Fibroblast of skin of right biceps (primary cell): ENCODE measurements at regions not wholly inside any gene's neighbourhood (a gene's known extent, or its start where the extent isn't known, plus 50 kb on each side); places are given as distances from the start of the nearest gene placed in this dataset.
"Not testable (repeated sequence)": the region's sequence is repeated elsewhere in the genome, so short reads cannot be mapped to it uniquely, and the experiment has no call there.

ENCODE experiments used
- DNase-seq: peaks from one replicate; pipeline ENCODE4 v3.0.0-alpha.2; 2013

DNA sequence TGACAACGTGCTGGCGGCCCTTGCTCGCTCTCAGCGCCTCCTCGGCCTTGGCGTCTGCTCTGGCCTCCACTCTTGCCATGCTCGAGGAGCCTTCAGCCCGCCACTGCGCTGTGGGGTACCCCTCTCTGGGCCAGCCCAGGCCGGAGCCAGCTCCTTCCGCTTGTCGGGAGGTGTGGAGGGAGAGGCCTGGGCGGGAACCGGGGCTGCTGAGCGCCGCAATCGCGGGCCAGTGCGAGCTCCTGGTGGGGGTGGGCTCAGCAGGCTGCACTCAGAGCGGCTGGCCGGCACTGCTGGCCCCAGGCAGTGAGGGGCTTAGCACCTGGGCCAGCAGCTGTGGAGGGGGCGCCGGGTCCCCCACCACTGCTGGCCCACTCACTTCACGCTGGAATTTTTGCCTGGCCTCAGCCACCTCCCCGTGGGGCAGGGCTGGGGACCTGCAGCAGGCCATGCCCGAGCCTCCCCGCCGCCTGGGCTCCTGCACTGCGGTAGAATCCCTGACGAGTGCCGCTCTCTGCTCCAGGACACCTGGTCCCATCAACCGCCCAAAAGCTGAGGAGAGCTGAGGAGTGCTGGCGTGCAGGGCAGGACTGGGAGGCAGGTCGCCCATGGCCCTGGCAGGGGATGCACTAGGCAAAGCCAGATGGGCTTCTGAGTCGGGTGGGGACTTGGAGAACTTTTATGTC is 372.2 kb upstream of the NRG3 start:
- no peak for DNase-seq

DNA sequence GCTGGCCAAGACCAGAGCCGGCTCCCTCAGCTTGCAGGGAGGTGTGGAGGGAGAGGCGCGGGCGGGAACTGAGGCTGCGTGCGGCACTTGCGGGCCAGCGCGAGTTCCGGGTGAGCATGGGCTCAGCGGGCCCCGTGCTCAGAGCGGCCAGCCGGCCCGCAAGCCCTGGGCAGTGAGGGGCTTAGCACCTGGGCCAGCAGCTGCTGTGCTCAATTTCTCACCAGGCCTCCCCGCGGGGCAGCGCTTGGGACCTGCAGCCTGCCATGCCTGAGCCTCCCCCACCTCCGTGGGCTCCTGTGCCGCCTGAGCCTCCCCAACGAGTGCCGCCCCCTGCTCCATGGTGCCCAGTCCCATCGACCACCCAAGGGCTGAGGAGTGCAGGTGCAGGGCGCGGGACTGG is 369.2 kb upstream of the NRG3 start:
- DNase-seq = not testable (repeated sequence)

DNA sequence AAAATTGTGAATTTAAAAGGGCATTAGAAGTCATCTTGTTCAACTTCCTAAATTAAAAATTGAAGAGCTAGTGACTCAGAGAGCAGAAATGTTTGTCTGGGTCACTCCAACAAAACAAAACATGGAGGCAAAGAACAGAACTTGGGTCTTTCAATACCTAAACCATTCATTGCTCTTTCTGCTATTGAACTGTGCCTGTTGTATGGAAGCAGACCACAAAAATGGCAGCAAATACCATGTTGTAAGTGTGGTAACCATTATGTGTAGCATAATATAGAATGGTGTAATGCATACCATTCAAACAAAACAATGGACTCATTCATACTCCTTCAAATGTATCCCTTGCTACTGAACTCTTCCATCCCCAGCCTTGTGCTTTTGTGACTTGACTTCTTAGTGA is 360.2 kb upstream of the NRG3 start:
- no peak for DNase-seq

DNA sequence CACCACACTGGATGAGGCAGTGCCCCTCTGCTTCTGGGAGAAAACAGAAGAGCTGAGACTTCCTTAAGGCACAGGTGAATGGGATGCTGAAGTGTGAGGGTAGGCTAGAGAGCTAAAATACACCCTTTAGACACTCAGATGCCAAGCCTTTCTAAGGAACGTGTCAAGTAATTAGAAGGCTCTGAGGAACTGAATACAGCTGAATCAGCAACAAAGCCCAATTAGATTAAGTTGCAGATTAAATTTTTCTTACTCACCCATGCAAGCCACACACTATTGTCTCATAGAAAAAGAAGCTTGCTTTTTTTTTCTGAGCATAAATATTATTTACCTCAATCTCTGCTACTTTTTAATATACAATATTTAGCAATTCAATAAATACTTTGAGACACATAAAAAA is 354.3 kb upstream of the NRG3 start:
- DNase-seq = no peak

DNA sequence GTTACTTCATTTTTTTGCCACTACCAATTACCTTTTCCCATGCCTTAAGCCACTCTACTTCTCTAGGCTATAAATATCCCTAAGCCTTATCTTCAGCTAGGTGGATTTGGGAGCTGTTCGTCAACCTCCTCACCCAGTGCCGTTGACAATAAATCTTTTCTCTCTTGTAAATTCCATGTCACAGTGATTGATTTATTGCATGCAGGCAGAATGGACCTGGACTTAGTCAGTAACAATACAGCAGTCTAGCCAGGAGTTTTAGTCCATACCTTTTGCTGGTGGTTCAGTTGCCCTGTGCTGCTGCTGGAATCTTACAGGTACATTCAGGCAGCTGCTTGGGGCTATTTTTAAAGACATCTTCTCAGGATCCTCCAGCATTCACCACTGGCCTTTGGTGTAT is 350.5 kb upstream of the NRG3 start:
- no peak for DNase-seq

DNA sequence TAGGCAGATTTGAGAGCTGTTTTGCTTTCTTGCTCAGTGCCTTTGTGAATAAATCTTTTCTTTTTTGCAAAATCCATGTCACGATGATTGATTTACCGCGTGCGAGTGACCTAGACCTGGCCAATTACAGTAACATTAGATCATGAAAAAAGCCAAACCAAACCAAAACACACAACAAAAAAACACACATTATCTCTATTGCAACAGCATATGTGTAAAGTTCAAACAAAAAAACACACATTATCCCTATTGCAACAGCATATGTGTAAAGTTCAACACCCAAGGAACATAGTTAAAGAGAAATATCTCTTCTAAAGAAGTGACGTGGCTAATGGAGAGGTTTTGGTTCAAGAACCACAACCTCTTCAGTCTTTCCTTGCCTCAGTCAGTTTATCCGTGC is 342.6 kb upstream of the NRG3 start:
- no peak for DNase-seq

DNA sequence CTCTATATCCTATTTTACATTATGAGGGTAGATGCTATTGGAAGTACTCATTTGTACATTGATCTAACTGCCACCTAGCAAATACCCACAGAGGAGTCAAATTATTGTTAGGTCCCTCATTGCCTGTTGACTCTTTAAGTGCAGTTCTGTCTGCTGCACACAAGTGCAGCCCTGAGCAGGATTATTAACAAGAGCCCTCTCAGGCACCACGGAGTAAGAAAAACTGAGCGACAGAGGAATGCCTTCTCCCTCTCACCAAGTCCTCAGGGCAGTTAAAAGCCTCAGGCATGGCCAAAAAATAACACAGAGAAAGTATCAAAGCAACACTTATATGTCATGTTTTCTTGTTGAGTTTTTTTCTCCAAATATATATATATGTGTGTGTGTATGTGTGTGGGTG is 340.0 kb upstream of the NRG3 start:
- DNase-seq = no peak

DNA sequence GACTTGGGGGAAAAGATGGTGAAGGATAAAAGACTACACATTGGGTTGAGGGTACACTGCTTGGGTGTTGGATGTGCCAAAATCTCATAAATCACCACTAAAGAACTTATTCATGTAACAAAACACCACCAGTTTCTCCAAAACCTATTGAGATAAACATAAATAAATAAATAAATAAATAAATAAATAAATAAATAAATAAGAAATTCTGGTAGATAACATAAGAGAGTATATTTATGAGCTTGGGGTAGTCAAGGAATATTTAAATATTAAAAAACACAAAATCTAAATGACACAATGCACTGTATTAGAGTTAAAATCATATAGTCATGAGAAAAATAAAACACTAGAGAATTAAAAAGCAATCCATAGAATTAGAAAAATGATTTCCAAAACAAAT is 333.5 kb upstream of the NRG3 start:
- DNase-seq = no peak

DNA sequence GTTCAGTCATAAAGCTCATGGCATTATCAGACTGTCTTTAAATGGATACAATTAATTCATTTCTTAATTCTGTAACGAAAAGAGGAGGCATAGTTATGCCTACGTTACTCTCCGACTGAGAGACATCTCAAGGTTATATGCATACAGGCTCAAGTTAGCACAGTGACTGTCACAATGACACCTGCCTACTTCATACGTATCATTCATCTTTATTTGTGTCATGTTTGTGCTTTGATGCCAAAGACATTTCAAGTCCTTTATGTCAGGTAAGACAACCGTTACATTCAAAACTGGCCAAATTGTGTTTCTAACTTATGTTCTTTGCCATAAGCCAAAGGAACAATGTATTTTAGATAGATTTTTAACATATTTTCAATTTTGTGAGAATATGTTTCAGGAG is 328.8 kb upstream of the NRG3 start:
- no peak for DNase-seq

DNA sequence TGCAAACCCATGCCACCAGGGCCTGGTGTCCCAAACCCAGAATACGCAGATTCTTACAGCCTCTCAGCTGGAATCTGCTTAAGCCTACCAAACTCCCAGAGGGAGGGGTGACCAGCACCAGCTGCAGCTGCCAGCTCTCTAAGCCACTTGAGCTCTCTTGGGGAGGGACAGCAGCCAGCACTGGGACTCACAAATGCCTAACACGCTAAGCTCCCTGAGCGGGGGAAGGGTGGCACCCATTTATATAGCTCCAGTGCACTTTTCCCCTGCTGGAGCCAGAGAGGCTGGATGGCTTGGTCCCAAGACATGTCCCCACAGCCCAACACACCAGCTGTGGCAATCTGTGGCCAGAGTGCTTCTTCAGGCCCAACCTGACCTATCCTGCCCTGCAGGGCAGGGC is 326.8 kb upstream of the NRG3 start:
- no peak for DNase-seq

DNA sequence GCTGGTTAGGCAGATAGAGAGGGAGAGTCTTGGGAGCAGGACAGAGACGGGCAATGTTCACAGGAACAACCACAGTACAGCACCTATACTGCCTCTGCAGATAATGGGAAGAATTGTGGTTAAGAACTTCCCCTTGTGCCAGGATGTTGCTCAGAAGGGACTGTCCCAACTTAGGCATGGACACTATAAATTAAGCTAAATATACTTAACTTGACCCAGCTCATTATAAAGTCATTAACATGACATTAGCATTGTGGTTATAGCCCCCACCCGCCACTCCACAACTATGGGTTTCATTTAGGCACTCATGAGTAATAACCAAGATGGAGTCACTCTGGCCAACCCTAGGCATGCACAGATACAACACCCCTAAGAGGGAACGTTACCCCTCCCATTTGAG is 310.9 kb upstream of the NRG3 start:
- DNase-seq = no peak

DNA sequence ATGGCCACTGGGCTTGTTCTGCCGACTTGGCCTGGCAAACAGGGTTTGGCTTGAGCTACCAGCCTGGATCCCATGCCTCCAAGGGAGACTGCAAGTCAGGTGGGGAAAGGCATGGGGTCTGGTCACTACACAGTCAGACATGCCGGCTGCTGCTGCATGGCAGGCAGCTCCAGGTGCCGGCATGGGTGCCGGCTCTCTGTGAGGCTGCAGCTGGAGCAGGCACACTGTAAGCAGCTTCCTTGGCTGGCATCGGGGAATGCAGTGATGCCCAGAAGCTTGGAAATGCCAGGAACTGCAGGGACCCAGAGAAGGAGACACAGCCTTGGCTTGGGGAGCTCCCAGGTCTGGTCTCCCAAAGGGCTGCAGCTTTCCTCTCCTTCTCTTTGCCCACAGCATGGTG is 305.5 kb upstream of the NRG3 start:
- DNase-seq = no peak

DNA sequence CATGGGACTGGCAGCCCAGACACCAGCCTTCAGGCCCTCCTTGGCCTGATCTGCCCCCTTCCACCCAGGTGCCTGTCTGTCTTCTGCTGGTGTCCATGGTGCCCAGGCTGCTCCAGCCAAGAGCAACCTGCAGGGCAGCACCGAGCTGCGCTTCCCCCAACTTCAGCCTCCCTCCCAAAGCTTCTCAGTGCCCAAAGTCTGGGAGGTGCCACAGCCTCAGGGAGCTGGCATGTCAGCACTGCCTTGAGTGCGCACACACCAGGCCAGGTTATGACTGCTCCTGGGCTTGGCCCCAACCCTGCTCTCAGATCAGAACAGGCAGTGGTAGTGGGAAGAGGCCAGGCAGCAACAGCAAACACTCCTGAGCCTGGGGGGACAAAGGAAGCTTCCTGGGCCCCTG is 304.6 kb upstream of the NRG3 start:
- DNase-seq = no peak

DNA sequence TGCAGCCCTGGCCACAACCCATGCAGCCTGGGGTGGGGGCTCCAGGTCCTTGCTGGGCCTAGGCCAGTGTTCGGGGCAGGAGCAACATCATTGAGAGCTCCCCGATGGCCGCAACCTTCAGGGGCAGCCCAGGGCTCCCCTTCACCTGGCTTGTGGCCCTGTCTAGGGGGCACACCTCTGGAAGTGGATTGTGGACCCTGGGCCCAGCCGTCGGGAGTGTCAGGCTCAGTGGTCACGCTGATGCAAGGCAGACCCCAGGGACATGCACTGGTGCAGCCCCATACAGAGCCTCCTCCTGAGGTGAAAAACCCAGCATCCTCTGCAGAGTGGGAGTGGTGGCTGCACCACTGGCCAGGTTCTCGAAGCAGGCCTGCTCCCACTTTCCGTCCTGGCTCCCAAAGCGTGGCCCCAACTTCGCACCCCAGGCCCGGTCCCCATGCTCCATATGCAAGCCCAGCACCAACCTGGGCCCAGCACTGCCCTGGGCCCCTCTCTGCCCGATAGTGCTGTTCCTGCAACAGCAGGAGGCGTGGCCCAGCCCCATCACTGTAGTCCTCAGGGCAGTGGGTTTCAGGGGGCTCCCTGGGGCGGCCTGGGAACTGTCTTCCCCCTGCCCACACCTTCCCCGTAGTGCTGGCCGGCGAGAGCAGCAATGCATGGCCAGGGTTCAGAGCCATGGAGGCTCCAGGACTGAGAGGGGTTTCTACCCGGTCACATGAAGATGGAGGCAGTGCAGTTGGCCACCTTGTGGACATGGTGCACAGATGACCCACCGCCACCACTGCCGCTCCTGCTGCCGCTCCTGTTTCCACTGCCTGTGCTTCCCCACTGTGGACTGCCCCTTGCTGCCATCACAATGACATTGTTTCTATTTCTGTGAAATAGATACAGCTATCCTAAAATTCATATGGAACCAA is 303.9 kb upstream of the NRG3 start:
- no peak for DNase-seq

DNA sequence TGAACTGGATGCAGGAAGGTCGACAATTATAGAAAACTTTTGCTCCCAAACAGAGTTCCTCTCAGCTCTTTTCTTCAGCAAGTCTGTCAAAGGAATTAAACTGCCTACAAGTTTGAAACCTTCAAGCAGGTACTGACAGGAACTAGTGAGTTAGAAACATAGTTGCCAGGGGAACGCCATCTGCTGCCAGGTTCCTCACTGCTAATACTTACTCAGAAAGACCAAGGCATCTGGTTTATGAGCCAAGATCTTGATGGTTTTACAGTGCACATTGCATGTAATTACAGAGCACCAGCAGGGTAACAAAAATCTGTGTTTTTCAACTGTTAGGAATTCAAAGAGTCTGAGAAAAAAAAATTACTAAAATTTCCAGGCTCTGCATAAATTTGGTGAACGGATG is 300.0 kb upstream of the NRG3 start:
- DNase-seq = no peak

DNA sequence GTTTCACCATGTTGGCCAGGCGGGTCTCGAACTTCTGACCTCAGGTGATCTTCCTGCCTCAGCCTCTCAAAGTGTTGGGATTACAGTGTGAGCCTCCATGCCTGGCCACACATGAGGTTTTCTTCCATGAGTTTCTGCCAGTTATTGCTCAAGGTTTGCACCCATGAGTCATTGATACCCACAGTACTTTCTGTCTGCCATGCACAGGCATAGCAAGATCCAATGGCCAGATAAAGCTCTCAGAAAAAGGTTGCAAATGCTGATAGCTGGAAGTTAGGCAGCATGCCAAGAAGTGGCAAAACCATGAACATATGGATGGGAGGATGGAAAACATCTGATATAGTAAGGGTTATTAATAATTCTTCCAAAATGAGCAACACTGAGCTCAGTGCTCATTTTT is 298.7 kb upstream of the NRG3 start:
- DNase-seq = no peak

DNA sequence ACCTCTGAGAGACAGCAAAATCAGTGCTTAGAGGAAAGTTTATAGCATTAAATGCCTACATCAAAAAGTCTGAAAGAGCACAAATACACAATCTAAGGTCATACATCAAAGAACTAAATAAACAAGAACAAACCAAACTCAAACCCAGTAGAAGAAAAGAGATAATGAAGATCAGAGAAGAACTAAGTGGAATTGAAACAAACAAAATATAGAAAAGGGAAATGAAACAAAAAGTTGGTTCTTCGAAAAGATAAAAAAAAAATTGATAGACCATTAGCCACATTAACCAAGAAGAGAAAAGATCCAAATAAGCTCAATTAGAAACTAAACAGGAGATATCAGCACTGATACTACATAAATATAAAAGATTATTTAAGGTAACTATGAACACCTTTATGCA is 280.0 kb upstream of the NRG3 start:
- no peak for DNase-seq

DNA sequence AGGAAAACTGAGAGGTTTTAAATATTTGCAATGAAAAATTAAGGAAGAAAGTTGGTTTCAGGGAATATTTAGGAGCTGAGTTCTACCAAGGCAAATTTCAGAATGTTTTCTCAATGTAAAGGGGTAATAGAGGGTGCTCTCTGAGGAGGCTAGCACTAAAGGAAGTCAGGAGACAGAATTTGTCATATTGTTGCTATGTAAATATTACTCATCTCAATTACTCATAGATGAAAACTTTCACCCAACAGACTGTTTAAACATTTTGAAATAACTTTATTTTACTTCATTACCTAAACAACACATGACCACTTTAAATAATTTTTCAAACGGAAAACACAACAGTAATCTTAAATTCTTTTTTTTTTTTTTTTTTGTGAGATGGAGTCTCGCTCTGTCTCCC is 274.8 kb upstream of the NRG3 start:
- peak; percentile 68 for DNase-seq

DNA sequence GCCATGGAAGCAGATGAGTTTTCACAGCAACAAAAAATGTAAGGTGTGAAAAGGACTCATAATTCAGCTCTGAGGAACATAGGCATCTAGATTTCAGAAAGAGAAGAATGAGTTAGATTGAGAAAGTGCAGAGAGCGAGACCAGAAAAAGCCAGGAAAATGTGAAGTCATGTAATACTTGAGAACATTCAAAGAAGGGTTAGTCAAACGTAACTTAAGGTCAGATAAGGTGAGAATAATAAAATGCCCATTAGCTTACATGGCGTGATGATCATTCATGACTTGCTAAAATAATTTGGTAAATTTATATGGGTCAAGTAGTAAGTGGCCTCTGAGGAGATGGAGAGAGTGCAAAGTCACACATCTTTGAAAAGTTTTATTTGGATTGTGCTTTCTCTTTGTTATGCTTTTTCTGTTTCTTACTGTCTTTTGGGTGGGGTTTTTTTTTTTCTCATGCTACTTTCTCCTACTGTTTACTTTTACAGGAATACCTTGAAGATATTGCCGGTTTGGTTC is 271.8 kb upstream of the NRG3 start:
- no peak for DNase-seq

DNA sequence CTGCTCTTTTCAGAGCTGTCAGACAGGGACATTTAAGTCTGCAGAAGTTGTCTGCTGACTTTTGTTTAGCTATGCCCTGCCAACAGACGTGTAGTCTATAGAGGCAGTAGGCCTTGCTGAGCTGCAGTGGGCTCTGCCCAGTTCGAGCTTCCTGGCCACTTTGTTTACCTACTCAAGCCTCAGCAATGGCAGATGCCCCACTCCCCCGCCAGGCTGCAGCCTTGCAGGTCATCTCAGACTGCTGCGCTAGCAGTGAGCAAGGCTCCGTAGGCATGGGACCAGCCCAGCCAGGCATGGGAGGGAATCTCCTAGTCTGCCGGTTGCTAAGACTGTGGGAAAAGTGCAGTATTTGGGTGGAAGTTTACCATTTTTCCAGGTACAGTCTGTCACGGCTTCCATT is 230.5 kb upstream of the NRG3 start:
- DNase-seq = not testable (repeated sequence)

DNA sequence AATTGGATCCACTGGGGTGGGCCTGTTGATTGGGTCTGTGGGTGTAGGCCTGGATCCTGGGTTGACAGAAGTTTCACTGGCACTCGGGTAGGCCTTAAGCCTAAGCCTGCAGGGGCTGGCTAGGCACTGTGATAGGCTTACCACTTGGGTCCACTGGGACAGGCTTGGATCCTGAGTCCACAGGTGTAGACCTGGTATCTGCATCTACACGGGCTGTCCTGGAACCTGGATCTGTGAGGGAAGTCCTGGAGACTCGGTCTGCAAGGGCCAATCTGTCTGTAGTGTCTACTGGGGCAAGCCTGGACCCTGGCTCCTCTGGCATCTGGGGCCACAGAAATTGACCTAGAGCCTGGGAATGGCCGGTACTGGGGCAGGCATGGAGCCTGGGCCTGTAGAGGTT is 219.0 kb upstream of the NRG3 start:
- no peak for DNase-seq

DNA sequence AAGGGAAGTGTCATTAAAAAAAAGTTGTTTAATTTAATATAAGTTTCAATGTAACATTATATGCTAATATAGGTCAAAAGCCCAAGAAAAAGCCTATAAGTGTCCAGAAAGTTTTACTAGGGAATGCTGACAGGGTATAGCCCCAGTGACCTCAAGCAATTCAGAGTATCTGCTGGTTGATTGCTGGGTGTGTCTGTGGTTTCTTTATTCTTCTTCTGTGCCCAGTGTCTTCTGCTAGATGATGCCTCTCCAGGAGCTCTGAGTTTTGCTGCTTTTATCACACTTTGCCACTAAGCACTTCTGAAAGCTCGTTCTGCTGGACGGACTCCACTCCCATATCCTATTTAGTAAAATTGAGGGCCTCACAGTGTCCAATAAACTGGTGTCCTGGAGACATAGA is 212.2 kb upstream of the NRG3 start:
- DNase-seq = no peak

DNA sequence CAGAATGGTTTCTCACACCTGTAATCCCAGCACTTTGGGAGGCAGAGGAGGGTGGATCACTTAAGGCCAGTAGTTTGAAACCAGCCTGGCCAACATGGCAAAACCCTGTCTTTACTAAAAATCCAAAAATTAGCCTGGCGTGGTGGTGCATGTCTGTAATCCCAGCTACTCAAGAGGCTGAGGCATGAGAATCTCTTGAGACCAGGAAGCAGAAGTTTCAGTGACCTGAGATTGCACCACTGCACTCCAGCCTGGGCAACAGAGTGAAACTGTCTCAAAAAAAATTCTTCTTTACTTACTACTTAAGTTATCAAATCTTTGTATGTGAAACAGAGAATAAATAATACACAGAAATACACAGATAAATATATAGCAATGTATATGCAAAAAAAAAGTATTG is 210.2 kb upstream of the NRG3 start:
- not testable (repeated sequence) for DNase-seq

DNA sequence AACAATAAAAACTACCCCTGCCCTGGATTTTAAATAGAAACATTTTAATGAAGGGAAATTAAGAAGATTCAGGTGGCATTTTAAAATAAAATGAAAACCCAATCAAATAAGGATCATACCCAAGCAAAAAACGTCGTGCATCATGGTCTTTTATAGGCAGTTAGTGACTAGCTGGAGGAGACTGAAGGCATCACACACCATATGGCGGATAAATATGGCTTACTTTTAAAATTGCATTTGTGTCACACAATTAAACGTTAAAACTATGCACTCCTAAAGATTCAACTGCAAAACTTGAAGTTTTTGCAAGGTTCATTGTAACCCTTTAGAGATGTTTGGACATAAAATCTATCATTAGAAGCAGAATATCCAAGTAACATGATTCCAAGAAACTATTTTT is 200.1 kb upstream of the NRG3 start:
- DNase-seq = no peak

DNA sequence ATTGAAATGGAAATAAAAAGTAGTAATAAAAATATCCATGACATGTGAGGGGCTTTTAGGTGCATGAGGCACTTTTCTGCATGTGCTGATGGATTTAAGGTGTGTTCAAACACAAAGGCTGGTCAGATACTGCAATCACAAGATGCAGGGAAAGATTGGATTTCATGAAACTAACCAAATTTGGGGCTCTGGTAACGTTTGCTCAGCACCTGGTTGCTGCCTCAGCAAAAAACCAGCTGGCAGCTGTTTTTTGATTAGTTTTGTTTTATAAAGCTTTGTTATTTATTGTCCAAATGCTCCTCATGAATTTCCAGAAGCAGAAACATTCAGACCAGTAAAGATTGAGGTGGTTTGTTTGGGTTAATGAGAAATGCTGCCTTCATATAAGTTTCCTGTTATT is 195.7 kb upstream of the NRG3 start:
- no peak for DNase-seq
